DOHH2 (cell line): ENCODE measurements at regions not wholly inside any gene's neighbourhood (a gene's known extent, or its start where the extent isn't known, plus 50 kb on each side); places are given as distances from the start of the nearest gene placed in this dataset.

Source experiments
- H3F3A ChIP-seq: fragments of 200-600 bp; sonication (generic), shearing (Covaris generic); 2 replicates; pipeline ENCODE4 v1.6.0; 2016; ENCODE audit warnings: antibody characterized with exemption, mild to moderate bottlenecking; ENCODE audit not compliant: control insufficient read depth, insufficient read depth
- H3K27ac ChIP-seq: fragments of 200-600 bp; sonication (generic); 2 replicates; pipeline ENCODE4 v1.5.1; 2014; ENCODE audit warnings: low read depth, mild to moderate bottlenecking, low read length, moderate library complexity
- H3K27me3 ChIP-seq: fragments of 200-600 bp; sonication (generic); 2 replicates; pipeline ENCODE4 v1.6.1; 2014; ENCODE audit warnings: mild to moderate bottlenecking, low read length, mixed read lengths; ENCODE audit not compliant: control insufficient read depth
- H3K36me3 ChIP-seq: fragments of 200-600 bp; sonication (generic); 2 replicates; pipeline ENCODE4 v1.6.1; 2014; ENCODE audit warnings: mild to moderate bottlenecking, low read length, moderate library complexity, mixed read lengths; ENCODE audit not compliant: control insufficient read depth
- H3K4me1 ChIP-seq: fragments of 200-600 bp; sonication (generic); 2 replicates; pipeline ENCODE4 v1.6.1; 2014; ENCODE audit warnings: mild to moderate bottlenecking, low read length, mixed read lengths; ENCODE audit not compliant: control insufficient read depth
- H3K4me2 ChIP-seq: fragments of 200-600 bp; sonication (generic); 2 replicates; pipeline ENCODE4 v1.6.0; 2014; ENCODE audit warnings: mild to moderate bottlenecking, low read length, moderate library complexity
- H3K4me3 ChIP-seq: fragments of 200-600 bp; sonication (generic); 2 replicates; pipeline ENCODE4 v1.5.1; 2014; ENCODE audit warnings: mild to moderate bottlenecking, low read length, mixed read lengths
- H3K79me2 ChIP-seq: fragments of 200-600 bp; sonication (generic); 2 replicates; pipeline ENCODE4 v1.6.1; 2014; ENCODE audit warnings: mild to moderate bottlenecking, low read length, mixed read lengths; ENCODE audit not compliant: control insufficient read depth
- H3K9me2 ChIP-seq: fragments of 200-600 bp; sonication (generic); replicated peaks from 2 replicates; pipeline ENCODE4 v1.6.1; 2014; ENCODE audit warnings: mild to moderate bottlenecking, low read length, mixed read lengths; ENCODE audit not compliant: control insufficient read depth
- H3K9me3 ChIP-seq: fragments of 200-600 bp; sonication (generic); 2 replicates; pipeline ENCODE4 v1.6.1; 2014; ENCODE audit warnings: antibody characterized with exemption, low read length, mixed read lengths; ENCODE audit not compliant: control insufficient read depth, insufficient read depth
- H4K20me1 ChIP-seq: fragments of 200-600 bp; sonication (generic); 2 replicates; pipeline ENCODE4 v1.6.0; 2014; ENCODE audit warnings: low read depth, mild to moderate bottlenecking, antibody characterized with exemption, low read length, moderate library complexity; ENCODE audit not compliant: control insufficient read depth, insufficient read depth
- EZH2phosphoT487 ChIP-seq: fragments of 200-600 bp; sonication (generic); IDR thresholded peaks from 2 replicates; pipeline ENCODE4 v1.6.1; 2017; ENCODE audit warnings: borderline replicate concordance, mild to moderate bottlenecking, antibody characterized with exemption, low read length, moderate library complexity, mixed read lengths
- TF ChIP-seq, protein P1 (sequence below): fragments of 200-600 bp; sonication (generic); IDR thresholded peaks from one replicate; pipeline ENCODE4 v1.5.1; 2014; ENCODE audit warnings: antibody characterized with exemption, mild to moderate bottlenecking, low read depth, low read length; ENCODE audit not compliant: poor library complexity, severe bottlenecking

GRCh38 chr6:100176951-100177710 lies 183.1 kb upstream of the MCHR2 start:
- Histone ChIP-seq H3K27ac (no peak overlapping the region), H4K20me1 (no peaks in the 10 kb centered on the region), H3K9me2 (no peaks in the 10 kb centered on the region), H3K4me1 (no peaks in the 10 kb centered on the region), H3K36me3 (no peaks in the 10 kb centered on the region), H3K9me3 (no peaks in the 10 kb centered on the region), H3K27me3 (no peaks in the 10 kb centered on the region), H3K4me3 (no peak overlapping the region), H3F3A (no peaks in the 10 kb centered on the region), H3K79me2 (no peaks in the 10 kb centered on the region), H3K4me2 (no peak overlapping the region)
- TF ChIP-seq, protein P1, sequence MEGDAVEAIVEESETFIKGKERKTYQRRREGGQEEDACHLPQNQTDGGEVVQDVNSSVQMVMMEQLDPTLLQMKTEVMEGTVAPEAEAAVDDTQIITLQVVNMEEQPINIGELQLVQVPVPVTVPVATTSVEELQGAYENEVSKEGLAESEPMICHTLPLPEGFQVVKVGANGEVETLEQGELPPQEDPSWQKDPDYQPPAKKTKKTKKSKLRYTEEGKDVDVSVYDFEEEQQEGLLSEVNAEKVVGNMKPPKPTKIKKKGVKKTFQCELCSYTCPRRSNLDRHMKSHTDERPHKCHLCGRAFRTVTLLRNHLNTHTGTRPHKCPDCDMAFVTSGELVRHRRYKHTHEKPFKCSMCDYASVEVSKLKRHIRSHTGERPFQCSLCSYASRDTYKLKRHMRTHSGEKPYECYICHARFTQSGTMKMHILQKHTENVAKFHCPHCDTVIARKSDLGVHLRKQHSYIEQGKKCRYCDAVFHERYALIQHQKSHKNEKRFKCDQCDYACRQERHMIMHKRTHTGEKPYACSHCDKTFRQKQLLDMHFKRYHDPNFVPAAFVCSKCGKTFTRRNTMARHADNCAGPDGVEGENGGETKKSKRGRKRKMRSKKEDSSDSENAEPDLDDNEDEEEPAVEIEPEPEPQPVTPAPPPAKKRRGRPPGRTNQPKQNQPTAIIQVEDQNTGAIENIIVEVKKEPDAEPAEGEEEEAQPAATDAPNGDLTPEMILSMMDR = no peak
- no peak for TF ChIP-seq EZH2phosphoT487

- Histone ChIP-seq H3F3A (no peaks in the 10 kb centered on the region), H3K9me3 (no peaks in the 10 kb centered on the region), H3K27ac (no peak overlapping the region), H3K79me2 (no peaks in the 10 kb centered on the region), H3K27me3 (no peaks in the 10 kb centered on the region), H3K36me3 (no peaks in the 10 kb centered on the region), H3K9me2 (no peaks in the 10 kb centered on the region), H4K20me1 (no peaks in the 10 kb centered on the region), H3K4me1 (no peaks in the 10 kb centered on the region), H3K4me3 (no peak overlapping the region), H3K4me2 (no peak overlapping the region)
- TF ChIP-seq, protein P1 = no peak
- TF ChIP-seq EZH2phosphoT487 = no peak
These were observed 182.4 kb upstream of the MCHR2 start for GRCh38 chr6:100176311-100176950.

- Histone ChIP-seq H3K79me2 (no peaks in the 10 kb centered on the region), H3K9me2 (no peaks in the 10 kb centered on the region), H3K36me3 (no peaks in the 10 kb centered on the region), H3K4me3 (no peak overlapping the region), H3K4me2 (no peak overlapping the region), H3K4me1 (no peaks in the 10 kb centered on the region), H3K9me3 (no peaks in the 10 kb centered on the region), H3K27ac (no peak overlapping the region), H4K20me1 (no peaks in the 10 kb centered on the region), H3K27me3 (no peaks in the 10 kb centered on the region), H3F3A (no peaks in the 10 kb centered on the region)
- no peak for TF ChIP-seq EZH2phosphoT487
- TF ChIP-seq, protein P1 = no peak
These were observed 181.8 kb upstream of the MCHR2 start for GRCh38 chr6:100175814-100176310.
